HG02870 (cell line): ENCODE measurements at regions not wholly inside any gene's neighbourhood (a gene's known extent, or its start where the extent isn't known, plus 50 kb on each side); places are given as distances from the start of the nearest gene placed in this dataset.

Source experiments
- ATAC-seq: cut with Tn5 transposase; IDR thresholded peaks from one replicate; pipeline ENCODE4 v1.9.1; 2021; ENCODE audit warnings: mild to moderate bottlenecking, moderate library complexity; ENCODE audit not compliant: unreplicated experiment

GRCh38 chrX:39377773-39378172 lies 576.5 kb downstream of the MID1IP1 start:
- no peak for ATAC-seq

GRCh38 chrX:39381422-39381821 lies 580.2 kb downstream of the MID1IP1 start:
- ATAC-seq = no peak

- ATAC-seq = no peak
Observed at GRCh38 chrX:39384996-39385395, 583.7 kb downstream of the MID1IP1 start.

- ATAC-seq = no peak
Observed at GRCh38 chrX:39388730-39389129, 587.5 kb downstream of the MID1IP1 start.

GRCh38 chrX:39396358-39396995 lies 595.2 kb downstream of the MID1IP1 start:
- ATAC-seq = no peak

GRCh38 chrX:39397561-39398199 lies 596.4 kb downstream of the MID1IP1 start:
- no peak for ATAC-seq

GRCh38 chrX:39398215-39398962 lies 597.1 kb downstream of the MID1IP1 start:
- no peak for ATAC-seq

- no peak for ATAC-seq
Observed at GRCh38 chrX:39398963-39399261, 597.7 kb downstream of the MID1IP1 start.

- no peak for ATAC-seq
Observed at GRCh38 chrX:39399387-39399786, 598.1 kb downstream of the MID1IP1 start.

- no peak for ATAC-seq
Observed at GRCh38 chrX:39401483-39402110, 600.3 kb downstream of the MID1IP1 start.

GRCh38 chrX:39402158-39402557 lies 600.9 kb downstream of the MID1IP1 start:
- no peak for ATAC-seq

GRCh38 chrX:39406799-39407198 lies 605.5 kb downstream of the MID1IP1 start:
- no peak for ATAC-seq

- ATAC-seq = no peak
Observed at GRCh38 chrX:39409246-39409917, 608.1 kb downstream of the MID1IP1 start.

GRCh38 chrX:39414290-39414854 lies 613.1 kb downstream of the MID1IP1 start:
- ATAC-seq = no peak

GRCh38 chrX:39416547-39417260 lies 615.4 kb downstream of the MID1IP1 start:
- no peak for ATAC-seq

- no peak for ATAC-seq
Observed at GRCh38 chrX:39418254-39418704, 617.0 kb downstream of the MID1IP1 start.

- no peak for ATAC-seq
Observed at GRCh38 chrX:39418731-39419638, 617.7 kb downstream of the MID1IP1 start.

- ATAC-seq = no peak
Observed at GRCh38 chrX:39421006-39421405, 619.7 kb downstream of the MID1IP1 start.

GRCh38 chrX:39425124-39425806 lies 624.0 kb downstream of the MID1IP1 start:
- no peak for ATAC-seq
